ENCODE measurements at regions not wholly inside any gene's neighbourhood (a gene's known extent, or its start where the extent isn't known, plus 50 kb on each side); places are given as distances from the start of the nearest gene placed in this dataset.

DNA sequence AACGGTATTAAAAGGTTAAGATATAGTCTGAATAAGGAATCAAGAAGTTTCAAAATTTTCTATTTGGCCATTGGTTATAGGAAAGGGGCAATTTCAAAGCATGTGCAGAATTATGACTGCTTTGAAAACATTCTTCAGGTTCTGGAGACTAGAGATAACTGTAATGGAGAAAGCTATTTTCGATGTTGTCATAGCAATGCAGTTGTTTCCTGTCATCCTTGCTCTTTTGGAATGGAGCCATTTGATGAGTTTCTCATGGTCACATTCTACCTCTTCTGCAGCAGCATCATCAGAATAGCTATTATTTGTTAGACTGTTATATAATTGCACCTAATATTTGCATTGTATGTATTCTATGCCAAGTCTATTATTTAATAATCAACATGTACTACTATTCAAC, 368.2 kb upstream of the NR3C2 start:
- TF ChIP-seq, protein P1, sequence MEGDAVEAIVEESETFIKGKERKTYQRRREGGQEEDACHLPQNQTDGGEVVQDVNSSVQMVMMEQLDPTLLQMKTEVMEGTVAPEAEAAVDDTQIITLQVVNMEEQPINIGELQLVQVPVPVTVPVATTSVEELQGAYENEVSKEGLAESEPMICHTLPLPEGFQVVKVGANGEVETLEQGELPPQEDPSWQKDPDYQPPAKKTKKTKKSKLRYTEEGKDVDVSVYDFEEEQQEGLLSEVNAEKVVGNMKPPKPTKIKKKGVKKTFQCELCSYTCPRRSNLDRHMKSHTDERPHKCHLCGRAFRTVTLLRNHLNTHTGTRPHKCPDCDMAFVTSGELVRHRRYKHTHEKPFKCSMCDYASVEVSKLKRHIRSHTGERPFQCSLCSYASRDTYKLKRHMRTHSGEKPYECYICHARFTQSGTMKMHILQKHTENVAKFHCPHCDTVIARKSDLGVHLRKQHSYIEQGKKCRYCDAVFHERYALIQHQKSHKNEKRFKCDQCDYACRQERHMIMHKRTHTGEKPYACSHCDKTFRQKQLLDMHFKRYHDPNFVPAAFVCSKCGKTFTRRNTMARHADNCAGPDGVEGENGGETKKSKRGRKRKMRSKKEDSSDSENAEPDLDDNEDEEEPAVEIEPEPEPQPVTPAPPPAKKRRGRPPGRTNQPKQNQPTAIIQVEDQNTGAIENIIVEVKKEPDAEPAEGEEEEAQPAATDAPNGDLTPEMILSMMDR (conservative IDR thresholded peaks at IDR 0.05; ENCODE audit: low read depth, low read length): no peak
- no peak for TF ChIP-seq EZH2phosphoT487 (IDR thresholded peaks at IDR 0.05; ENCODE audit: borderline replicate concordance, low read length)

All from PC-3 (cell line).